ENCODE measurements at regions not wholly inside any gene's neighbourhood (a gene's known extent, or its start where the extent isn't known, plus 50 kb on each side); places are given as distances from the start of the nearest gene placed in this dataset.

- no peak for DNase-seq (ENCODE audit: low read depth in 2 of 2)
These were observed 64.9 kb downstream of the CD2 start for GRCh38 chr1:116819081-116819480.

- no peak for DNase-seq (ENCODE audit: low read depth in 2 of 2)
These were observed 66.1 kb downstream of the CD2 start for GRCh38 chr1:116820369-116820768.

- no peak for DNase-seq (ENCODE audit: low read depth in 2 of 2)
These were observed 67.5 kb downstream of the CD2 start for GRCh38 chr1:116821763-116822162.

GRCh38 chr1:116824631-116825206 is 70.5 kb downstream of the CD2 start:
- no peak for DNase-seq (ENCODE audit: low read depth in 2 of 2)

- DNase-seq (ENCODE audit: low read depth in 2 of 2): no peak
These were observed 71.0 kb downstream of the CD2 start for GRCh38 chr1:116825207-116825719.

- DNase-seq (ENCODE audit: low read depth in 2 of 2): no peak
These were observed 71.6 kb downstream of the CD2 start for GRCh38 chr1:116825720-116826438.

GRCh38 chr1:116826818-116827606 is 72.8 kb downstream of the CD2 start:
- peak; percentile 53 to 66 for DNase-seq (ENCODE audit: low read depth in 2 of 2)

- DNase-seq (ENCODE audit: low read depth in 2 of 2): no peak
These were observed 73.4 kb downstream of the CD2 start for GRCh38 chr1:116827607-116828105.

GRCh38 chr1:116832308-116832931 is 77.3 kb upstream of the PTGFRN start:
- no peak for DNase-seq (ENCODE audit: low read depth in 2 of 2)

GRCh38 chr1:116832932-116833578 is 76.7 kb upstream of the PTGFRN start:
- DNase-seq (ENCODE audit: low read depth in 2 of 2): no peak

- DNase-seq (ENCODE audit: low read depth in 2 of 2): no peak
These were observed 76.0 kb upstream of the PTGFRN start for GRCh38 chr1:116833718-116834117.

GRCh38 chr1:116834595-116834994 is 75.1 kb upstream of the PTGFRN start:
- DNase-seq (ENCODE audit: low read depth in 2 of 2): no peak

- no peak for DNase-seq (ENCODE audit: low read depth in 2 of 2)
These were observed 74.6 kb upstream of the PTGFRN start for GRCh38 chr1:116835161-116835560.

GRCh38 chr1:116836099-116836498 is 73.6 kb upstream of the PTGFRN start:
- no peak for DNase-seq (ENCODE audit: low read depth in 2 of 2)

GRCh38 chr1:116841569-116842344 is 68.0 kb upstream of the PTGFRN start:
- no peak for DNase-seq (ENCODE audit: low read depth in 2 of 2)

GRCh38 chr1:116842654-116843053 is 67.1 kb upstream of the PTGFRN start:
- no peak for DNase-seq (ENCODE audit: low read depth in 2 of 2)

GRCh38 chr1:116844775-116845174 is 64.9 kb upstream of the PTGFRN start:
- DNase-seq (ENCODE audit: low read depth in 2 of 2): no peak

- DNase-seq (ENCODE audit: low read depth in 2 of 2): no peak
These were observed 62.5 kb upstream of the PTGFRN start for GRCh38 chr1:116847190-116847589.

- DNase-seq (ENCODE audit: low read depth in 2 of 2): no peak
These were observed 61.8 kb upstream of the PTGFRN start for GRCh38 chr1:116847688-116848531.

- DNase-seq (ENCODE audit: low read depth in 2 of 2): no peak
These were observed 59.3 kb upstream of the PTGFRN start for GRCh38 chr1:116850436-116850835.
